ENCODE measurements at regions not wholly inside any gene's neighbourhood (a gene's known extent, or its start where the extent isn't known, plus 50 kb on each side); places are given as distances from the start of the nearest gene placed in this dataset.
A peak's percentile ranks its signal among the peaks of the same experiment; 100 is the strongest.

GRCh38 chr1:42035830-42036604 is 117.2 kb upstream of the GUCA2B start:
- Histone ChIP-seq H3K27ac (ENCODE audit: insufficient read depth in 1 of 2, low read depth in 1 of 2, low read length in 2 of 2, poor library complexity in 1 of 2, severe bottlenecking in 2 of 2) (no peak overlapping the region), H3K4me1 (ENCODE audit: control extremely low read depth in 1 of 4, control insufficient read depth in 4 of 4, insufficient read depth in 4 of 4, low read length in 3 of 4) (peaks cover 7 to 17% (median 10%) of the 10 kb centered on the region in 4 experiments), H3K4me3 (ENCODE audit: control insufficient read depth in 1 of 7, extremely low read depth in 1 of 7, insufficient read depth in 4 of 7, low read depth in 2 of 7, low read length in 6 of 7) (peak overlapping the region; percentile 74 to 95 (median 88)), H3K9me3 (ENCODE audit: control extremely low read depth in 1 of 5, control insufficient read depth in 4 of 5, insufficient read depth in 2 of 5, low read depth in 1 of 5, low read length in 4 of 5) (no peaks in the 10 kb centered on the region), H3K36me3 (ENCODE audit: control insufficient read depth in 4 of 4, insufficient read depth in 4 of 4, low read length in 3 of 4) (no peaks in the 10 kb centered on the region), H3K27me3 (replicated peaks in 2 of 5; ENCODE audit: control insufficient read depth in 4 of 5, insufficient read depth in 5 of 5, low read length in 4 of 5) (no peaks in the 10 kb centered on the region)
- peak; percentile 92 to 96 (median 95) for DNase-seq
- ChIA-PET CTCF (interaction anchor here (0.6 kb wide), 1 partner anchor 19 kb away, joined by 3 read pairs; no protein-coding TSS in a partner anchor), POLR2A (no interaction called here)
- WGBS (ENCODE audit: insufficient coverage): under 1% methylated on average over 50 of the region's 60 CpGs

DNA sequence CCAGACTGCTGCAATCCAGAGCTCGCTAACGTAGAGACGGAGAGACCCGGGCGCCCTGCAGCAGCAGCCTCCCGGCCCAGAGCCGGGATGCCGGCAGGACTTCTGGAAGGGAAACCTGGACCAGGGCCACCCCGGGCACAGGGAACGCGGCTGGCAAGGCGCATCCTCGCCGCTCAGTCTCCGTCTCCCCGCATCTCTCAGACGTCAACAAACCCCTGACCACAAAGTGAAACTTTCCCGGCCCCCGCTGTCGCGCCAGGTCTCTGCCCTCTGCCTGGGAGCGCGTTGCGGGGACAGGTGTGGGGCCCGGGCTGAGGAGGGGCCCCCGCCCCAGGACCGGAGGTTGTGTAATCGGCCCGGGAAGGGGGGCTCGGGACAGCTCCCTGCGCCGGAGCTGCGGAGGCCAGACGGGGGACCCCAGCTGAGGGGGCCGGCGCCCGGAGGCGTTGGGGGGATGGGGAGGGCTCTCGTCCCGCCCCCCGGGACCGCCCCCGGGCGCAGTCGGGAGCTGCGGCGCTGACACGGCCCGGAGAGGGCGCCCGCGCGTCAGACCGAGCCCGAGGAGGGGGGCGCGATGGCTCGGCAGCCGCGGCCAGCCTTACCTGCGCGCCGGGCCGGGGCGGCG is 116.6 kb upstream of the HIVEP3 start:
- ChIA-PET CTCF (interaction anchor here (0.6 to 1.3 kb wide), 5 partner anchors 18 to 171 kb away, joined by 3 to 4 read pairs (median 3); no protein-coding TSS in a partner anchor), POLR2A (interaction anchor here (0.5 to 0.8 kb wide), 3 partner anchors 88 to 1258 kb away, joined by 3 to 4 read pairs (median 3); no protein-coding TSS in a partner anchor)
- peak overlapping the region in 1 of 2 experiments; percentile 51 for H3K27ac ChIP-seq (ENCODE audit: insufficient read depth in 1 of 2, low read depth in 1 of 2, low read length in 2 of 2, poor library complexity in 1 of 2, severe bottlenecking in 2 of 2)
- H3K4me1 ChIP-seq (ENCODE audit: control extremely low read depth in 1 of 4, control insufficient read depth in 4 of 4, insufficient read depth in 4 of 4, low read length in 3 of 4): peaks cover 7 to 17% (median 10%) of the 10 kb centered on the region in 4 experiments
- under 1% methylated on average over 44 of the region's 66 CpGs for WGBS (ENCODE audit: insufficient coverage)
- no peaks in the 10 kb centered on the region for H3K9me3 ChIP-seq (ENCODE audit: control extremely low read depth in 1 of 5, control insufficient read depth in 4 of 5, insufficient read depth in 2 of 5, low read depth in 1 of 5, low read length in 4 of 5)
- peak overlapping the region; percentile 74 to 95 (median 88) for H3K4me3 ChIP-seq (ENCODE audit: control insufficient read depth in 1 of 7, extremely low read depth in 1 of 7, insufficient read depth in 4 of 7, low read depth in 2 of 7, low read length in 6 of 7)
- H3K36me3 ChIP-seq (ENCODE audit: control insufficient read depth in 4 of 4, insufficient read depth in 4 of 4, low read length in 3 of 4): no peaks in the 10 kb centered on the region
- no peaks in the 10 kb centered on the region for H3K27me3 ChIP-seq (replicated peaks in 2 of 5; ENCODE audit: control insufficient read depth in 4 of 5, insufficient read depth in 5 of 5, low read length in 4 of 5)
- peak; percentile 64 to 82 (median 81) for DNase-seq

- no peak overlapping the region for H3K27ac ChIP-seq (ENCODE audit: insufficient read depth in 1 of 2, low read depth in 1 of 2, low read length in 2 of 2, poor library complexity in 1 of 2, severe bottlenecking in 2 of 2)
- no peaks in the 10 kb centered on the region for H3K36me3 ChIP-seq (ENCODE audit: control insufficient read depth in 4 of 4, insufficient read depth in 4 of 4, low read length in 3 of 4)
- peaks cover 7 to 17% (median 10%) of the 10 kb centered on the region in 4 experiments for H3K4me1 ChIP-seq (ENCODE audit: control extremely low read depth in 1 of 4, control insufficient read depth in 4 of 4, insufficient read depth in 4 of 4, low read length in 3 of 4)
- no peaks in the 10 kb centered on the region for H3K27me3 ChIP-seq (replicated peaks in 2 of 5; ENCODE audit: control insufficient read depth in 4 of 5, insufficient read depth in 5 of 5, low read length in 4 of 5)
- ChIA-PET CTCF (interaction anchor here (1.2 to 1.3 kb wide), 3 partner anchors 95 to 147 kb away, joined by 3 to 4 read pairs (median 3); no protein-coding TSS in a partner anchor), POLR2A (interaction anchor here (0.6 kb wide), 1 partner anchor 1257 kb away, joined by 3 read pairs; no protein-coding TSS in a partner anchor)
- H3K9me3 ChIP-seq (ENCODE audit: control extremely low read depth in 1 of 5, control insufficient read depth in 4 of 5, insufficient read depth in 2 of 5, low read depth in 1 of 5, low read length in 4 of 5): no peaks in the 10 kb centered on the region
- WGBS (ENCODE audit: insufficient coverage): 77% methylated on average over 6 of the region's 6 CpGs
- H3K4me3 ChIP-seq (ENCODE audit: control insufficient read depth in 1 of 7, extremely low read depth in 1 of 7, insufficient read depth in 4 of 7, low read depth in 2 of 7, low read length in 6 of 7): peak overlapping the region in 6 of 7 experiments; percentile 74 to 95 (median 90)
- peak; percentile 5 to 50 (median 38) for DNase-seq
Measured at GRCh38 chr1:42034426-42034825, 115.7 kb upstream of the HIVEP3 start.

DNA sequence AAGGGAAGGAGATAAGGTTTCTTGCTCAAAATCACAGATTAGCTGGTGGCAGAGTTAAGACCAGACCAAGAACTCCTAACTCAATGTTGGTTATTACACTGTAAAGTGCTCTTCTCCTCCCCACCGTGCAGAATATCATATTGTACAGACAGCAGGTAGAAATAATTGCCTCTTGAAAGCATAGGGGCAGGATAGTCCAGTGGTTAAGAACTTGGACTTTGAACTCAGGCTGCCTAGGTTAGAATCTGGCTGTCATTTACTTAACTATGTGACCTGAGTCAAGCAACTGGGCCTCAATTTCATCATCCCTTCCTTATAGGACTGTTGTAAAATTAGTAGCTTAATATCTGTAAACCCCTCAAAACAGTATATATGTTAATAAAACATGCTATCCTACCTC is 114.9 kb upstream of the HIVEP3 start:
- no peaks in the 10 kb centered on the region for H3K27me3 ChIP-seq (replicated peaks in 2 of 5; ENCODE audit: control insufficient read depth in 4 of 5, insufficient read depth in 5 of 5, low read length in 4 of 5)
- CTCF ChIA-PET: no interaction called here
- no peak overlapping the region for H3K4me3 ChIP-seq (ENCODE audit: control insufficient read depth in 1 of 7, extremely low read depth in 1 of 7, insufficient read depth in 4 of 7, low read depth in 2 of 7, low read length in 6 of 7)
- 100% methylated on average over 1 of the region's 1 CpG for WGBS (ENCODE audit: insufficient coverage)
- no peaks in the 10 kb centered on the region for H3K9me3 ChIP-seq (ENCODE audit: control extremely low read depth in 1 of 5, control insufficient read depth in 4 of 5, insufficient read depth in 2 of 5, low read depth in 1 of 5, low read length in 4 of 5)
- peaks cover 7 to 17% (median 10%) of the 10 kb centered on the region in 4 experiments for H3K4me1 ChIP-seq (ENCODE audit: control extremely low read depth in 1 of 4, control insufficient read depth in 4 of 4, insufficient read depth in 4 of 4, low read length in 3 of 4)
- H3K27ac ChIP-seq (ENCODE audit: insufficient read depth in 1 of 2, low read depth in 1 of 2, low read length in 2 of 2, poor library complexity in 1 of 2, severe bottlenecking in 2 of 2): no peak overlapping the region
- POLR2A ChIA-PET: no interaction called here
- no peak for DNase-seq
- no peaks in the 10 kb centered on the region for H3K36me3 ChIP-seq (ENCODE audit: control insufficient read depth in 4 of 4, insufficient read depth in 4 of 4, low read length in 3 of 4)

DNA sequence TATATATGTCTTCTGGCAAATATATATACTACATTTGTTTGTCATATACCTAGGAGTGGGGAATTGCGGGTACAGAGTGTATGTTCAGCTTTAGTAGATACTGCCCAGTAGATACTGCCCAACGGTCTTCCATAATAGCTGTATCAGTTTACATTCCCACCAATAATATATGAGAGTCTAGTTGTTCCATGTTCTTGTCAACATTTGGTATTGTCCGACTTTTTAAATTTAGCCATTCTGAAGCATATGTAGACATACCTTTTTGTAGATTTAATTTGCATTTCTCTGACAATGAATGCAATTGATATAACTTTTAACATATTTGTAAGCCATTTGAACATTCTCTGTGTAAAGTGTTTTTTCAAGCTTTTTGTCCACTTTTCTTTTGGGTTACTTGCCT is 99.0 kb upstream of the HIVEP3 start:
- Histone ChIP-seq H3K4me1 (ENCODE audit: control extremely low read depth in 1 of 4, control insufficient read depth in 4 of 4, insufficient read depth in 4 of 4, low read length in 3 of 4) (peaks cover 6 to 12% (median 8%) of the 10 kb centered on the region in 4 experiments), H3K36me3 (ENCODE audit: control insufficient read depth in 4 of 4, insufficient read depth in 4 of 4, low read length in 3 of 4) (no peaks in the 10 kb centered on the region), H3K4me3 (ENCODE audit: control insufficient read depth in 1 of 7, extremely low read depth in 1 of 7, insufficient read depth in 4 of 7, low read depth in 2 of 7, low read length in 6 of 7) (no peak overlapping the region), H3K27me3 (replicated peaks in 2 of 5; ENCODE audit: control insufficient read depth in 4 of 5, insufficient read depth in 5 of 5, low read length in 4 of 5) (no peaks in the 10 kb centered on the region), H3K9me3 (ENCODE audit: control extremely low read depth in 1 of 5, control insufficient read depth in 4 of 5, insufficient read depth in 2 of 5, low read depth in 1 of 5, low read length in 4 of 5) (peaks cover 0 to 4% (median 0%) of the 10 kb centered on the region in 5 experiments), H3K27ac (ENCODE audit: insufficient read depth in 1 of 2, low read depth in 1 of 2, low read length in 2 of 2, poor library complexity in 1 of 2, severe bottlenecking in 2 of 2) (no peak overlapping the region)
- WGBS (ENCODE audit: insufficient coverage): no CpG with 5 or more reads among the region's 3 CpGs
- ChIA-PET CTCF (interaction anchor here (0.7 kb wide), 1 partner anchor 18 kb away, joined by 3 read pairs; no protein-coding TSS in a partner anchor), POLR2A (no interaction called here)
- DNase-seq: no peak

DNA sequence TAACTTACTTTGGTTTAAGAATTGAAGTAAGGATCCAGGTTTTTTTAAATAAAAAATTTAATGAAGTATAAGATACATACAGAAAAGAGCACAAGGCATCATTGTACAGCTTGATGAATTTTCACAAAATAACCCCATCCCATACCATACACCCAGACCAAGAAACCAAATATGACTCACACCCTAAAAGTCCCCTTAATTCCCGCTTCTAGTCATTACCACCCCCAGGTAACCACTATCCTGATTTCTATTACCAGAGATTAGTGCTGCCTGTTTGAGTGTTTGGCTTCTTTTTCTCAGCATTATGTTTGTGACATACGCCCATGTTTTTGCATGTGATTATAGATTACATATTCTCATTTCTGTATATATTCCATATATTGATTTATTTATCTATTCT is 98.5 kb upstream of the HIVEP3 start:
- 75% methylated on average over 1 of the region's 2 CpGs for WGBS (ENCODE audit: insufficient coverage)
- no peaks in the 10 kb centered on the region for H3K27me3 ChIP-seq (replicated peaks in 2 of 5; ENCODE audit: control insufficient read depth in 4 of 5, insufficient read depth in 5 of 5, low read length in 4 of 5)
- no peaks in the 10 kb centered on the region for H3K36me3 ChIP-seq (ENCODE audit: control insufficient read depth in 4 of 4, insufficient read depth in 4 of 4, low read length in 3 of 4)
- CTCF ChIA-PET: interaction anchor here (0.7 kb wide), 1 partner anchor 19 kb away, joined by 3 read pairs; no protein-coding TSS in a partner anchor
- H3K4me3 ChIP-seq (ENCODE audit: control insufficient read depth in 1 of 7, extremely low read depth in 1 of 7, insufficient read depth in 4 of 7, low read depth in 2 of 7, low read length in 6 of 7): no peak overlapping the region
- H3K4me1 ChIP-seq (ENCODE audit: control extremely low read depth in 1 of 4, control insufficient read depth in 4 of 4, insufficient read depth in 4 of 4, low read length in 3 of 4): peaks cover 6 to 12% (median 8%) of the 10 kb centered on the region in 4 experiments
- H3K9me3 ChIP-seq (ENCODE audit: control extremely low read depth in 1 of 5, control insufficient read depth in 4 of 5, insufficient read depth in 2 of 5, low read depth in 1 of 5, low read length in 4 of 5): peaks cover 0 to 4% (median 0%) of the 10 kb centered on the region in 5 experiments
- no peak overlapping the region for H3K27ac ChIP-seq (ENCODE audit: insufficient read depth in 1 of 2, low read depth in 1 of 2, low read length in 2 of 2, poor library complexity in 1 of 2, severe bottlenecking in 2 of 2)
- DNase-seq: no peak
- POLR2A ChIA-PET: no interaction called here

Measured in common myeloid progenitor, CD34-positive (primary cell).